Sciatic nerve (tissue), 2 donors: ENCODE measurements at regions not wholly inside any gene's neighbourhood (a gene's known extent, or its start where the extent isn't known, plus 50 kb on each side); places are given as distances from the start of the nearest gene placed in this dataset.
"Not testable (repeated sequence)": the region's sequence is repeated elsewhere in the genome, so short reads cannot be mapped to it uniquely, and the experiment has no call there.

Experiments
- ATAC-seq: fragments of 200-7000 bp; cut with Tn5 transposase; one replicate; pipeline ENCODE4 v1.9.1; 2020; ENCODE audit warnings: mild to moderate bottlenecking, moderate library complexity
- DNase-seq: peaks from one replicate; pipeline ENCODE4 v3.0.0-alpha.2; 2020; ENCODE audit warnings: low spot score
- intact Hi-C: fragments of 100-400 bp; cut with DNase I; formaldehyde crosslinking; loops from one replicate; pipeline ENCODE4 v1.14.2; 2022
- donor health status: DM: no; HTN: no; CAD: no.
- donor health status: DM: no; HTN: no; CAD: no.

- ATAC-seq (no peak), DNase-seq (no peak)
- intact Hi-C loops: no loop called here
Observed at GRCh38 chr13:57897225-57897624, 265.7 kb downstream of the PCDH17 start.

DNA sequence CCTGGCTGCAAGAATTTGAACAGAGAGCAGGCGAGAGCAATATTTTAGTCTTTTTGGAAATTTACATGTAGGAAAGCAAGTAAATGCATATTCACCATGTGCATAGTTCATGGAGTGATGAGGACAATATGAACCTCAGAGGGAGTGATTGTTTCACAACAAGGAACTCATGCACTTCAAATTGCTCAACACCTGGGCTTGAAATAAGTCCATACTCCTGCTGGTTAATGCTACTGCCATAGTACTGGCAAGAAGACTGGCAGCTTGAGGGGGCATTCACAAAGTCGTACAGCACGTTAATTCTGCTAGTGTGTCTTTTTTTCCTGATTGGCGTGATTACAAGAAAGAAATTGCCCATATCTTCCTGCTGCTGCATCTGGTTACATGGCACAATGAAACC, 267.6 kb downstream of the PCDH17 start:
- ATAC-seq: no peak

GRCh38 chr13:57909833-57910232, 278.3 kb downstream of the PCDH17 start:
- DNase-seq, ATAC-seq, intact Hi-C loops: not testable (repeated sequence)

More for the DNA sequence above, 267.6 kb downstream of the PCDH17 start:
- DNase-seq: no peak
- intact Hi-C loops: no loop called here

DNA sequence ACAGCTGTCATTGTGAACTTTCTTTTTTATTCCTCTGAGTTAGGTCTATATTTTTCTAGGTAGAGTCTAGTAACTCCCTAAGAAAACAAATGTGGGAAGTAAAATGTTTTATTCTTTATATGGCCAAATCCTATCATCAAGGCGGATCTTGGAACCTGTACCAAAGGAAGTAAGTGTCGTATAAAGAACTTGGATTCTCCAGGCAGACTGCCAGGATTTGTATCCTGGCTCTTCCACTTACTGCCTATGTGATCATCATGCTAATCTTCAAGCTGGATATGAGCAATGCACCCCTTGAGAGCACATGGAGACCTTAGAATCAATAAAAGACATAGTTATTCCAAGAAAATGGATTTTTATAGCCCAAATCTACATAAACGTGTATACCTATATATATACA, 286.5 kb downstream of the PCDH17 start:
- ATAC-seq (no peak), DNase-seq (no peak)
- intact Hi-C loops: no loop called here

DNA sequence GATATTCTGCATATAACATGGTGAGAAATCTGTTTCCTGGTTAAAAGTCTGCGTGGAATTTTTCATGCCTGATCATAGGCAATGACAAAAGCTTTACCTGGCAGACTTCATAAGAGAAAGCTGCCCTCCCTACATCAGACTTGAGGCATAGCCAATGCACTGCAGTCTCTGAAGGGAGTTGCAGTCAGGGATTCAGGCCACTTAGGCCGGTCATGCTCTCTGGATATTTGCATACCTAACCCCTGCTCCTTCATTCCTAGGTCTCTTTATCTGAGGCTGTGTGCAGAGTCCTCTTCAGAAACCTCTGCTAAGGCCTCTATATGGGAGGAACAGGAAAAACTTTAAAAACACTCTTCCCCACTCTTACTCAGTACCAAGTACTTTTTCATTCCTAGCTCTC, 287.4 kb downstream of the PCDH17 start:
- ATAC-seq: no peak
- intact Hi-C loops: no loop called here
- no peak for DNase-seq

DNA sequence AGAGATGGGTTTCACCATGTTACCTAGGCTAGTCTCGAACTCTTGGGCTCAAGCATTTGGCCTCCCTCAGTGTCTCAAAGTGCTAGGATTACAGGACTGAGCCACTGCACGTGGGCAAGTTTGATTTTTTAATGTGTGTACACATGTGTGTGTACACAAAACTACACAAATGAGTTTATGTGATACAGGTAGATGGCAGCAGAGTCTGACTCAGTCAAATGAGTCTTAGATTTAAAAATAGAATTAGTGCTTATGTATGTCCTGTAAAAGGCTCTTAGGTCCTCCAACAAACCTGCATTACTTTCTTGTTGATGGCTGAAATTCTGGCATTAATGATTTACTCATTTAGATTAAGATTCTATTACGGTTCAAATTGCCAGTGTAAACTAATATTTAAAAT, 293.7 kb downstream of the PCDH17 start:
- intact Hi-C loops: no loop called here
- DNase-seq (no peak), ATAC-seq (no peak)

- DNase-seq (no peak), ATAC-seq (no peak)
- intact Hi-C loops: no loop called here
Observed at GRCh38 chr13:57925751-57926150, 294.2 kb downstream of the PCDH17 start.

- intact Hi-C loops: no loop called here
- ATAC-seq (no peak), DNase-seq (no peak)
Observed at GRCh38 chr13:57932061-57932460, 300.5 kb downstream of the PCDH17 start.

GRCh38 chr13:57933606-57934005, 302.1 kb downstream of the PCDH17 start:
- DNase-seq: no peak
- ATAC-seq: no peak
- intact Hi-C loops: no loop called here

DNA sequence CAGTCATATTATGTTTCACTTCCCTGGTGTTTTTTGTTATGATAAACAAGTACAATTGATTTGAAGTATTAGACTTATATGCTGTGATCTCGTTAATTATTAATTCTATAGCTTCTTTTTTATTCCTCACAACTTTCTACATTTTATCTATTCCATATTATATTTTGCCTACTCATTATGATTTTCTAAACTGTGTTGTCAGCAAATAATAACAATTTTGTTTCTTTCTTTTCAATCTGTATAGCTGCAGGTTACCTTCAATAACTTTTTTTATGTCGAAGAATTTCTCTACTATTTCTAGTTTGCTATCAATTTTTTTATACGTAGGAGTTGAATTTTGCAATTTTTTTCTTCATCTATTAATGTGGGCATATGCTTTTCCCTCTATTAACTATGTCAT, 304.4 kb downstream of the PCDH17 start:
- ATAC-seq: no peak
- intact Hi-C loops: no loop called here
- no peak for DNase-seq

DNA sequence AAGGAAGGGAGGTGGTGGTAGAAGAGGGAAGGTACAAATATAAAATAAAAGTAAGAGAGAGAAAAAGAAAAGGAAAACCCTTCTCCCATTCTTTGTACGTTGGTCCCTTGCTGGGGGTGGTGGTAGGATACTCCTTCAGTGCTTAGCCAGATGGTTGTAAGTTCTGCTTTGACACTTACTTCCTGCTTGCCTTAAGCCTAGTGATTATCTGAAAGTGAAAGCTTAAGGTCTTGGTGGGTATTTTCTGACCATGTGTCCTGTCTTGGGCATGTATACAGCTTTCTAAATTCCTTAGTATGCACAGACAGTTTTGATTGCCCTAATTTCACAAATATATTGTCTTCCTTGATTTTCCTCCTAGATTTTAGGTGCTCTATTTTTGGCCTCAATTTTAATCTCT, 314.8 kb downstream of the PCDH17 start:
- DNase-seq: no peak
- intact Hi-C loops: no loop called here

DNA sequence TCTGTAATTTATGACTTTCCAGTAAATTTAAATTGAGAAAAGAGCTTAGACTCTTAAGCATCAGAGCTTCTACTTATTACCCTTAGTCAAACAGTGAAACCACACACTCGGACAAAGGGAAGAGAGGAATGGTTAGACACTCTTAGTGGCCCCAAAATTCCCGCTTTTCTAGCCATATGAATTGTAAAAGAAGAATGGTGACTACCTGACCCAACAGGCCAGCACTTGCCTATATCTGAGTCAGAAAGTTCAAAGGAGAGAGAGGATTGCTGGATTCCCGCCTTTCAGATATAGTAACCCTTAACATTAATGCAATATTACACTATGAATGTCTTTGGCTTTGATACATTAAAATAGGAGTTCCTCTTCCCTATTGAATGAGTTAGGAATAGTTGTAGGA, 317.3 kb downstream of the PCDH17 start:
- intact Hi-C loops: no loop called here
- no peak for ATAC-seq
- DNase-seq: no peak

More for the DNA sequence above, 314.8 kb downstream of the PCDH17 start:
- ATAC-seq: no peak

DNA sequence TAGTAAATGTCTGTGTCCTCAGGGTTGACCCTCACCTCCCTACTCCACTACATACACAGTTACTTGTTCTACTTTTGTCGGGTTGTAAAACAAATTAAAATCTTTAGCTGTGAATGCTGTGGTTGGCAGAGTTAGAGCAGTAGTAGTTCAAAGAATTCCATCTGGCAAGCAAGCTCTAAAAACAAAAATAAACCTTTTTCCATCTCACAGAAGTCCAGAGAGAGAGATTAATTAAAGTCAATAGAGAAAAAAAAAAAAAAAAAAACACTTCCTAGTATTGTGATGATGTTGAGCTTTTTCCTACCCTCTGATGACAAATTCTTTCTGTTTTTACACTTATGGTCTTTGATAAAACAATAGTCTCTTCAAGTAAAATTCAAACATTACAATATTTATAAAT, 338.4 kb downstream of the PCDH17 start:
- DNase-seq: no peak

GRCh38 chr13:57970404-57970803, 338.9 kb downstream of the PCDH17 start:
- intact Hi-C loops: no loop called here
- no peak for ATAC-seq

More for the DNA sequence above, 338.4 kb downstream of the PCDH17 start:
- intact Hi-C loops: no loop called here
- ATAC-seq: no peak

DNA sequence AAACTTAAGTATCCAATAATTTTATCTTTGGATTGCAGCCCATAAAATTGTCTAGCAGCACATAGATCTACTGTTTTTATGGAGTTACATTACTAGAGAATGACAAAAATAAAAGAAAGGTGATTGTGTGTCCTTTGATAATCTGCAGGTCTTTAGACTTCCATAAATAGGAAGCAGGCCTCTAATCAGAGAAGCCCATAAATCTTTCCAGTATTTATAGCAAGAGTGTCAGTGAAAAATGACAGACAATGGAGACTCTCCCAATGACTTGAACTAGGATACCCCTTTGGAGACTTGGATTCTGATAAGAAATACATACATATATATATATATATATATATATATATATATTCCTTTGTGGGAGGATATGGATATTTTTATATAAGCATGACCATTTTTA, 351.2 kb downstream of the PCDH17 start:
- DNase-seq (no peak), ATAC-seq (no peak)
- intact Hi-C loops: no loop called here

More at GRCh38 chr13:57970404-57970803, 338.9 kb downstream of the PCDH17 start:
- no peak for DNase-seq

GRCh38 chr13:57988276-57988675, 356.7 kb downstream of the PCDH17 start:
- ATAC-seq: no peak
- no peak for DNase-seq
- intact Hi-C loops: no loop called here

DNA sequence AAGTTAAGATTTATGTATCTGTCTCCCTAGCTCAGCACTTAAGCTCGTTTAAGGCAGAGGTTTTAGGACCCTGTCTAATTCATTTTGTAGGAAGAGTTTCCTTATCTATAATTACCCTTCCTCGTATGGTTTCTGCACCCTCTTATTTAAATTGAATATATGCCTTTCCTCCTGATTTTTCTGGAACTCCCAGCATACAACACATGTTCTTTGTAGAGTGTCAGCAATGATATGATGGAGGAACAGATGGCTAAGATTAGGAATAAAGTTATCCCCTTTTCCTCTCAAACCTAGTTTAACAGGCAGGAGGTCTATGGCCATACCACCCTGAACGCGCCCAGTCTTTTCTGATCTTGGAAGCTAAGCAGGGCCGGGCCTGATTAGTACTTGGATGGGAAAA, 359.5 kb downstream of the PCDH17 start:
- DNase-seq (no peak), ATAC-seq (no peak)
- intact Hi-C loops: no loop called here

- DNase-seq (no peak), ATAC-seq (no peak)
- intact Hi-C loops: no loop called here
Observed at GRCh38 chr13:57992416-57992815, 360.9 kb downstream of the PCDH17 start.

- DNase-seq (no peak), ATAC-seq (no peak)
- intact Hi-C loops: no loop called here
Observed at GRCh38 chr13:57996717-57997116, 365.2 kb downstream of the PCDH17 start.

DNA sequence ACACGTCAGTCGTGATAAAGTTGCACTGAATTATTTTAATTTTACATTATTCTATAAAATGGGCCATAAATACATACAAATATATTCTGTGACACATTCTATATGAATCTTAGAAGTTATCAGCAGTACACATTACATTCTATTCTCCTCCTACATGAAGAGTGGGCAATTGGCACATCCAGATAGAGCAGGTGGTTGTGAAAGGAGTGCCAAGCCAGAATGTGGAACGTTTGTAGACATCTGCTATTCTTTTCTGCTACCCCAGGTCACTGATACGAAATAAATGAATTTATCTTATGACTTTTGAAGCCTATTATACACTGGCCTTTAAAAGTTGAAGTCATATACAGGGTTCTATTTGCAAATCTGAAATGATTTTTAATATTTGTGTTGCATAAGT, 373.2 kb downstream of the PCDH17 start:
- ATAC-seq: no peak
- DNase-seq: no peak
- intact Hi-C loops: no loop called here

GRCh38 chr13:58018020-58018419, 386.5 kb downstream of the PCDH17 start:
- ATAC-seq (no peak), DNase-seq (no peak)
- intact Hi-C loops: no loop called here

- no peak for ATAC-seq
- intact Hi-C loops: no loop called here
- DNase-seq: no peak
Observed at GRCh38 chr13:58018865-58019264, 387.3 kb downstream of the PCDH17 start.
